ENCODE measurements at regions not wholly inside any gene's neighbourhood (a gene's known extent, or its start where the extent isn't known, plus 50 kb on each side); places are given as distances from the start of the nearest gene placed in this dataset.

- POLR2A ChIA-PET, result interaction anchor here (1.0 kb wide), 1 partner anchor 309 kb away, joined by 3 read pairs; no protein-coding TSS in a partner anchor
- Mint-ChIP-seq H3K36me3 (ENCODE audit: insufficient read depth, unreplicated experiment) (no peaks in the 10 kb centered on the region), H3K4me1 (ENCODE audit: insufficient read depth, unreplicated experiment) (no peaks in the 10 kb centered on the region)
Observed at GRCh38 chr4:35934320-35934981, 309.9 kb downstream of the ARAP2 start.

GRCh38 chr4:35938936-35939335 is 305.4 kb downstream of the ARAP2 start:
- TF ChIP-seq, protein P1, sequence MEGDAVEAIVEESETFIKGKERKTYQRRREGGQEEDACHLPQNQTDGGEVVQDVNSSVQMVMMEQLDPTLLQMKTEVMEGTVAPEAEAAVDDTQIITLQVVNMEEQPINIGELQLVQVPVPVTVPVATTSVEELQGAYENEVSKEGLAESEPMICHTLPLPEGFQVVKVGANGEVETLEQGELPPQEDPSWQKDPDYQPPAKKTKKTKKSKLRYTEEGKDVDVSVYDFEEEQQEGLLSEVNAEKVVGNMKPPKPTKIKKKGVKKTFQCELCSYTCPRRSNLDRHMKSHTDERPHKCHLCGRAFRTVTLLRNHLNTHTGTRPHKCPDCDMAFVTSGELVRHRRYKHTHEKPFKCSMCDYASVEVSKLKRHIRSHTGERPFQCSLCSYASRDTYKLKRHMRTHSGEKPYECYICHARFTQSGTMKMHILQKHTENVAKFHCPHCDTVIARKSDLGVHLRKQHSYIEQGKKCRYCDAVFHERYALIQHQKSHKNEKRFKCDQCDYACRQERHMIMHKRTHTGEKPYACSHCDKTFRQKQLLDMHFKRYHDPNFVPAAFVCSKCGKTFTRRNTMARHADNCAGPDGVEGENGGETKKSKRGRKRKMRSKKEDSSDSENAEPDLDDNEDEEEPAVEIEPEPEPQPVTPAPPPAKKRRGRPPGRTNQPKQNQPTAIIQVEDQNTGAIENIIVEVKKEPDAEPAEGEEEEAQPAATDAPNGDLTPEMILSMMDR (IDR thresholded peaks at IDR 0.05; ENCODE audit: unreplicated experiment), result no peak
- H3K27me3 Mint-ChIP-seq (ENCODE audit: insufficient read depth, unreplicated experiment), result no peaks in the 10 kb centered on the region
- no peaks in the 10 kb centered on the region for H3K4me1 Mint-ChIP-seq (ENCODE audit: insufficient read depth, unreplicated experiment)
- intact Hi-C loops (cut with micrococcal nuclease), result no loop called here
- H3K9me3 Mint-ChIP-seq (ENCODE audit: unreplicated experiment), result no peaks in the 10 kb centered on the region
- POLR2A ChIA-PET, result no interaction called here
- H3K36me3 Mint-ChIP-seq (ENCODE audit: insufficient read depth, unreplicated experiment), result no peaks in the 10 kb centered on the region
- CTCF ChIA-PET, result no interaction called here
- H3K27ac Mint-ChIP-seq (ENCODE audit: low read depth, unreplicated experiment), result no peak overlapping the region
- no peak overlapping the region for H3K4me3 Mint-ChIP-seq (ENCODE audit: unreplicated experiment)
- DNase-seq (ENCODE audit: unreplicated experiment), result no peak
- no TSS peak for BruUV-seq (replicated peaks)

More at GRCh38 chr4:35934320-35934981, 309.9 kb downstream of the ARAP2 start:
- intact Hi-C loops (cut with micrococcal nuclease), result loop anchor here (5.0 kb wide), 2 partner anchors 253 to 1212 kb away; no protein-coding TSS in a partner anchor
- BruUV-seq (replicated peaks), result no TSS peak
- H3K27ac Mint-ChIP-seq (ENCODE audit: low read depth, unreplicated experiment), result no peak overlapping the region
- no peaks in the 10 kb centered on the region for H3K27me3 Mint-ChIP-seq (ENCODE audit: insufficient read depth, unreplicated experiment)
- peak; percentile 48 for DNase-seq (ENCODE audit: unreplicated experiment)
- CTCF ChIA-PET, result interaction anchor here (0.6 to 1.2 kb wide), 12 partner anchors 9 to 1269 kb away, joined by 3 to 7 read pairs (median 3); no protein-coding TSS in a partner anchor
- H3K9me3 Mint-ChIP-seq (ENCODE audit: unreplicated experiment), result no peaks in the 10 kb centered on the region
- no peak overlapping the region for H3K4me3 Mint-ChIP-seq (ENCODE audit: unreplicated experiment)
- TF ChIP-seq, protein P1 (IDR thresholded peaks at IDR 0.05; ENCODE audit: unreplicated experiment), result peak; percentile 58

- BruUV-seq (replicated peaks), result no TSS peak
- ChIA-PET POLR2A (interaction anchor here (0.6 kb wide), 1 partner anchor 470 kb away, joined by 3 read pairs; no protein-coding TSS in a partner anchor), CTCF (no interaction called here)
- TF ChIP-seq, protein P1 (IDR thresholded peaks at IDR 0.05; ENCODE audit: unreplicated experiment), result no peak
- Mint-ChIP-seq H3K27ac (ENCODE audit: low read depth, unreplicated experiment) (no peak overlapping the region), H3K27me3 (ENCODE audit: insufficient read depth, unreplicated experiment) (no peaks in the 10 kb centered on the region), H3K36me3 (ENCODE audit: insufficient read depth, unreplicated experiment) (no peaks in the 10 kb centered on the region), H3K9me3 (ENCODE audit: unreplicated experiment) (no peaks in the 10 kb centered on the region), H3K4me1 (ENCODE audit: insufficient read depth, unreplicated experiment) (no peaks in the 10 kb centered on the region), H3K4me3 (ENCODE audit: unreplicated experiment) (no peak overlapping the region)
- no peak for DNase-seq (ENCODE audit: unreplicated experiment)
- intact Hi-C loops (cut with micrococcal nuclease), result no loop called here
Observed at GRCh38 chr4:35939751-35940150, 304.6 kb downstream of the ARAP2 start.

DNA sequence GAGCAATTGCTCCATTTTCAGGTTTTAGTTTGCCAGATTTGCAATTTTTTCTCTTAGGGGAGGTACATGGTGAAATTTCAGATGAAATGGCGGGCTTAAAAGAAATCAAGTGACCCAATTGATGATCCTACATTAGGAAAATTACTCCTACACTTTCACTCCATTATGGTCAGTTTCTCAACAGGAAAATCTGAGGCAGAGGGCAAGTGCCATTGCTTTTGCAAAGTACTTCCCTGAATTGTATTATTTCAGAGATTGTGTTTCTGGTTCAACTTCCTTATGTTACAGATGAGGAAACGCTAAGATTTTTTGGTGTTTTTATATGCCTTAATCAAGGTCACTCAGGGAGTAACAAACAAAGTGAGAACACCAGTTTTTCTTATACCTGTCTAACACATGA is 302.2 kb downstream of the ARAP2 start:
- Mint-ChIP-seq H3K4me3 (ENCODE audit: unreplicated experiment) (no peak overlapping the region), H3K27me3 (ENCODE audit: insufficient read depth, unreplicated experiment) (no peaks in the 10 kb centered on the region), H3K36me3 (ENCODE audit: insufficient read depth, unreplicated experiment) (no peaks in the 10 kb centered on the region), H3K27ac (ENCODE audit: low read depth, unreplicated experiment) (no peak overlapping the region), H3K4me1 (ENCODE audit: insufficient read depth, unreplicated experiment) (no peaks in the 10 kb centered on the region), H3K9me3 (ENCODE audit: unreplicated experiment) (no peaks in the 10 kb centered on the region)
- BruUV-seq (replicated peaks), result no TSS peak
- DNase-seq (ENCODE audit: unreplicated experiment), result no peak
- ChIA-PET POLR2A (no interaction called here), CTCF (no interaction called here)
- intact Hi-C loops (cut with micrococcal nuclease), result no loop called here
- TF ChIP-seq, protein P1 (IDR thresholded peaks at IDR 0.05; ENCODE audit: unreplicated experiment), result no peak

Data from MCF 10A (cell line).